AG10803 (cell line): ENCODE measurements at regions not wholly inside any gene's neighbourhood (a gene's known extent, or its start where the extent isn't known, plus 50 kb on each side); places are given as distances from the start of the nearest gene placed in this dataset.

Experiments
- DNase-seq: peaks from one replicate; pipeline ENCODE4 v3.0.0; 2010; ENCODE audit warnings: low read depth
- H3K4me3 ChIP-seq: 2 replicates; pipeline ENCODE4 v1.5.1; 2011; ENCODE audit warnings: mild to moderate bottlenecking, low read length, control low read depth
- CTCF ChIP-seq: conservative IDR thresholded peaks from 2 replicates; pipeline ENCODE4 v1.5.1; 2011; ENCODE audit warnings: mild to moderate bottlenecking, low read length, control low read depth, inconsistent platforms

GRCh38 chr7:86164827-86165226 is 478.9 kb upstream of the GRM3 start:
- TF ChIP-seq CTCF = no peak
- DNase-seq = no peak
- no peak overlapping the region for H3K4me3 ChIP-seq

GRCh38 chr7:86158111-86158510 is 485.6 kb upstream of the GRM3 start:
- no peak for TF ChIP-seq CTCF
- no peak overlapping the region for H3K4me3 ChIP-seq
- DNase-seq = no peak

- no peak for TF ChIP-seq CTCF
- no peak for DNase-seq
- H3K4me3 ChIP-seq = no peak overlapping the region
Measured at GRCh38 chr7:86155623-86156022, 488.1 kb upstream of the GRM3 start.

GRCh38 chr7:86152926-86153325 is 490.8 kb upstream of the GRM3 start:
- no peak for TF ChIP-seq CTCF

GRCh38 chr7:86149024-86149665 is 494.6 kb upstream of the GRM3 start:
- no peak for TF ChIP-seq CTCF

More at GRCh38 chr7:86152926-86153325, 490.8 kb upstream of the GRM3 start:
- no peak overlapping the region for H3K4me3 ChIP-seq
- no peak for DNase-seq

GRCh38 chr7:86148501-86148900 is 495.2 kb upstream of the GRM3 start:
- no peak overlapping the region for H3K4me3 ChIP-seq
- no peak for DNase-seq
- no peak for TF ChIP-seq CTCF

More at GRCh38 chr7:86149024-86149665, 494.6 kb upstream of the GRM3 start:
- no peak overlapping the region for H3K4me3 ChIP-seq
- DNase-seq = no peak

- no peak for TF ChIP-seq CTCF
- no peak overlapping the region for H3K4me3 ChIP-seq
- DNase-seq = no peak
Measured at GRCh38 chr7:86137343-86137742, 506.4 kb upstream of the GRM3 start.
